HEK293 (cell line): ENCODE measurements at regions not wholly inside any gene's neighbourhood (a gene's known extent, or its start where the extent isn't known, plus 50 kb on each side); places are given as distances from the start of the nearest gene placed in this dataset.

Source experiments
- CTCF ChIA-PET: fragments of 350-600 bp; formaldehyde crosslinking; extraction: SDS; loops from one replicate; lab custom pipeline; 2021; ENCODE audit warnings: antibody characterized with exemption; lab: Yijun Ruan, JAX
- POLR2A ChIA-PET: fragments of 300-600 bp; formaldehyde crosslinking; extraction: SDS; loops from one replicate; lab custom pipeline; 2020; ENCODE audit warnings: antibody characterized with exemption, inconsistent platforms; lab: Yijun Ruan, JAX
- H3K27ac ChIP-seq: fragments of 200-500 bp; sonication (Bioruptor generic); 2 replicates; pipeline ENCODE4 v1.5.1; 2014; ENCODE audit warnings: low read depth, low read length, control low read depth, inconsistent platforms; ENCODE audit errors: extremely low read depth
- H3K36me3 ChIP-seq, 2 experiments: fragments of 200-500 bp in 1 of 2; sonication (Bioruptor generic) in 1 of 2; 1 replicate in 1 of 2; 2 replicates in 1 of 2; pipeline ENCODE4 v1.5.1; 2014 to 2017; ENCODE audit warnings: inconsistent platforms in 2 of 2, low read length in 2 of 2; ENCODE audit not compliant: control insufficient read depth in 2 of 2, insufficient read depth in 1 of 2
- H3K4me1 ChIP-seq: fragments of 200-500 bp; sonication (Bioruptor generic); 2 replicates; pipeline ENCODE4 v1.5.1; 2014; ENCODE audit warnings: mild to moderate bottlenecking, low read length, inconsistent platforms; ENCODE audit not compliant: control insufficient read depth, insufficient read depth
- H3K4me3 ChIP-seq: 2 replicates; pipeline ENCODE4 v1.5.1; 2011; ENCODE audit warnings: low read depth, mild to moderate bottlenecking, control low read depth, low read length, moderate library complexity
- H3K9me3 ChIP-seq: fragments of 200-500 bp; sonication (Bioruptor generic); 2 replicates; pipeline ENCODE4 v1.5.1; 2014; ENCODE audit warnings: low read depth, low read length, inconsistent platforms; ENCODE audit not compliant: control insufficient read depth, insufficient read depth
- GFI1B ChIP-seq: fragments of 450-650 bp; formaldehyde crosslinking; IDR thresholded peaks from 2 replicates; pipeline ENCODE4 v1.5.1; 2016; ENCODE audit warnings: missing biosample characterization, missing genetic modification characterization
- GLI2 ChIP-seq: fragments of 450-650 bp; formaldehyde crosslinking; IDR thresholded peaks from 2 replicates; pipeline ENCODE4; 2017; ENCODE audit warnings: missing biosample characterization, missing genetic modification characterization, low read depth, borderline replicate concordance
- KLF10 ChIP-seq: fragments of 450-650 bp; IDR thresholded peaks from 2 replicates; pipeline ENCODE4 v1.5.1; 2018; ENCODE audit warnings: missing biosample characterization, mild to moderate bottlenecking, missing genetic modification characterization
- SP3 ChIP-seq: fragments of 450-650 bp; formaldehyde crosslinking; IDR thresholded peaks from 2 replicates; pipeline ENCODE4 v1.5.1; 2016; ENCODE audit warnings: missing biosample characterization, missing genetic modification characterization
- SP7 ChIP-seq: fragments of 450-650 bp; formaldehyde crosslinking; IDR thresholded peaks from 2 replicates; pipeline ENCODE4 v1.5.1; 2016; ENCODE audit warnings: missing biosample characterization, missing genetic modification characterization
- ZNF146 ChIP-seq: fragments of 450-650 bp; formaldehyde crosslinking; IDR thresholded peaks from 2 replicates; pipeline ENCODE4 v1.5.1; 2016; ENCODE audit warnings: missing biosample characterization, missing genetic modification characterization
- ZNF221 ChIP-seq: fragments of 450-650 bp; formaldehyde crosslinking; IDR thresholded peaks from 2 replicates; pipeline ENCODE4 v1.5.1; 2017; ENCODE audit warnings: missing biosample characterization, missing genetic modification characterization, borderline replicate concordance
- ZNF239 ChIP-seq: fragments of 450-650 bp; formaldehyde crosslinking; IDR thresholded peaks from 2 replicates; pipeline ENCODE4 v1.5.1; 2016; ENCODE audit warnings: missing biosample characterization, missing genetic modification characterization
- ZNF302 ChIP-seq: fragments of 450-650 bp; formaldehyde crosslinking; IDR thresholded peaks from 2 replicates; pipeline ENCODE4 v1.5.1; 2016; ENCODE audit warnings: missing biosample characterization, missing genetic modification characterization, low read depth
- ZNF311 ChIP-seq: fragments of 450-650 bp; formaldehyde crosslinking; IDR thresholded peaks from 2 replicates; pipeline ENCODE4 v1.5.1; 2017; ENCODE audit warnings: missing biosample characterization, missing genetic modification characterization, borderline replicate concordance
- ZNF335 ChIP-seq: fragments of 450-650 bp; formaldehyde crosslinking; conservative IDR thresholded peaks from 2 replicates; pipeline ENCODE4 v1.5.1; 2016; ENCODE audit warnings: missing biosample characterization, missing genetic modification characterization
- ZNF514 ChIP-seq: fragments of 450-650 bp; formaldehyde crosslinking; IDR thresholded peaks from 2 replicates; pipeline ENCODE4 v1.5.1; 2016; ENCODE audit warnings: missing biosample characterization, missing genetic modification characterization
- ZNF530 ChIP-seq: fragments of 450-650 bp; formaldehyde crosslinking; IDR thresholded peaks from 2 replicates; pipeline ENCODE4 v1.5.1; 2016; ENCODE audit warnings: low read depth, missing biosample characterization, missing genetic modification characterization
- ZNF544 ChIP-seq: fragments of 450-650 bp; formaldehyde crosslinking; IDR thresholded peaks from 2 replicates; pipeline ENCODE4 v1.5.0; 2017; ENCODE audit warnings: missing biosample characterization, missing genetic modification characterization
- ZNF561 ChIP-seq: fragments of 450-650 bp; IDR thresholded peaks from 2 replicates; pipeline ENCODE4 v1.5.1; 2018; ENCODE audit warnings: missing biosample characterization, missing genetic modification characterization, borderline replicate concordance
- ZNF585B ChIP-seq: fragments of 450-650 bp; formaldehyde crosslinking; IDR thresholded peaks from 2 replicates; pipeline ENCODE4 v1.5.1; 2016; ENCODE audit warnings: missing biosample characterization, missing genetic modification characterization
- ZNF610 ChIP-seq: fragments of 450-650 bp; formaldehyde crosslinking; IDR thresholded peaks from 2 replicates; pipeline ENCODE4 v1.5.1; 2016; ENCODE audit warnings: missing biosample characterization, missing genetic modification characterization, borderline replicate concordance
- ZNF639 ChIP-seq: fragments of 450-650 bp; formaldehyde crosslinking; IDR thresholded peaks from 2 replicates; pipeline ENCODE4 v1.5.1; 2016; ENCODE audit warnings: missing biosample characterization, missing genetic modification characterization
- ZNF664 ChIP-seq: fragments of 450-650 bp; formaldehyde crosslinking; IDR thresholded peaks from 2 replicates; pipeline ENCODE4 v1.5.1; 2016; ENCODE audit warnings: missing biosample characterization, missing genetic modification characterization
- ZNF747 ChIP-seq: fragments of 450-650 bp; formaldehyde crosslinking; IDR thresholded peaks from 2 replicates; pipeline ENCODE4 v1.5.1; 2016; ENCODE audit warnings: missing biosample characterization, missing genetic modification characterization
- ZNF837 ChIP-seq: fragments of 450-650 bp; formaldehyde crosslinking; IDR thresholded peaks from 2 replicates; pipeline ENCODE4 v1.5.1; 2016; ENCODE audit warnings: missing biosample characterization, missing genetic modification characterization
- TF ChIP-seq, protein P1 (sequence below): fragments of 450-650 bp; formaldehyde crosslinking; IDR thresholded peaks from 2 replicates; pipeline ENCODE4 v1.5.1; 2016; ENCODE audit warnings: missing biosample characterization, missing genetic modification characterization

DNA sequence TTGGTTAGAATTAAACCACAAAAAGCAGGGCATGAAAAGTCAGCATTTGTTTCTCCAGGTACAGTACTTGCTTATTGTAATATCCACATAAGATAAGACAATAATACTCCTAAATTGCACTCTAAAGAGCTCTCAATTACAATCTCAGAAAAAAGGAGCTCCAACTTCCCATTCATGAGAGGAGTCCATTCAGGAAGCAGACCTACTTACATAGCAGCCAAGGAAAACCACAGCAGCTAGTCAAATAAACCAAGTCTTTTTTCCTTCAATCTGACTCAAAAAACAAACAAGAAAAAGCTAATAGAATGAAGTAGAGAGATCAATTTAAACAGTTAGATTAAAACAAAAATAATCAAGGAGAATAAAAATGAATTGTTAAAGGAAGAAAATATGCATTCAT is 885.2 kb upstream of the SLITRK6 start (continued):
- TF ChIP-seq ZNF302 (tag by site-specific recombination), result no peak
- TF ChIP-seq, all 188 proteins: peak for 0

GRCh38 chr13:86689911-86690310 is 890.7 kb upstream of the SLITRK6 start:
- no peak overlapping the region for H3K4me3 ChIP-seq
- H3K4me1 ChIP-seq, result no peaks in the 10 kb centered on the region
- CTCF ChIA-PET, result no interaction called here

GRCh38 chr13:86692291-86692690 is 893.1 kb upstream of the SLITRK6 start:
- Histone ChIP-seq H3K4me1 (no peaks in the 10 kb centered on the region), H3K36me3 (no peaks in the 10 kb centered on the region), H3K4me3 (no peak overlapping the region), H3K9me3 (no peaks in the 10 kb centered on the region), H3K27ac (no peak overlapping the region)
- ChIA-PET POLR2A (no interaction called here), CTCF (no interaction called here)
- TF ChIP-seq ZNF664 (no peak), ZNF639 (no peak), KLF10 (tag by site-specific recombination) (no peak), ZNF561 (tag by site-specific recombination) (no peak), ZNF239 (tag by site-specific recombination) (no peak), ZNF311 (tag by site-specific recombination) (no peak), ZNF514 (no peak), ZNF146 (tag by site-specific recombination) (no peak), ZNF335 (no peak), ZNF585B (tag by site-specific recombination) (no peak), ZNF837 (tag by site-specific recombination) (no peak)
- TF ChIP-seq, protein P1, sequence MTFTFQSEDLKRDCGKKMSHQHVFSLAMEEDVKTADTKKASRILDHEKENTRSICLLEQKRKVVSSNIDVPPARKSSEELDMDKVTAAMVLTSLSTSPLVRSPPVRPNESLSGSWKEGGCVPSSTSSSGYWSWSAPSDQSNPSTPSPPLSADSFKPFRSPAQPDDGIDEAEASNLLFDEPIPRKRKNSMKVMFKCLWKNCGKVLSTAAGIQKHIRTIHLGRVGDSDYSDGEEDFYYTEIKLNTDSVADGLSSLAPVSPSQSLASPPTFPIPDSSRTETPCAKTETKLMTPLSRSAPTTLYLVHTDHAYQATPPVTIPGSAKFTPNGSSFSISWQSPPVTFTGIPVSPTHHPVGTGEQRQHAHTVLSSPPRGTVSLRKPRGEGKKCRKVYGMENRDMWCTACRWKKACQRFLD (tag by site-specific recombination), result no peak

More at GRCh38 chr13:86689911-86690310, 890.7 kb upstream of the SLITRK6 start:
- TF ChIP-seq ZNF221 (tag by site-specific recombination), result no peak
- TF ChIP-seq SP3 (tag by site-specific recombination), result no peak
- no peak for TF ChIP-seq ZNF639
- no peak for TF ChIP-seq GLI2
- TF ChIP-seq ZNF530, result no peak
- no peak for TF ChIP-seq ZNF544 (tag by site-specific recombination)
- no peak for TF ChIP-seq GFI1B (tag by site-specific recombination)
- TF ChIP-seq SP7 (tag by site-specific recombination), result no peak
- no peak for TF ChIP-seq ZNF747 (tag by site-specific recombination)
- TF ChIP-seq ZNF610 (tag by site-specific recombination), result no peak
- no peak for TF ChIP-seq ZNF311 (tag by site-specific recombination)
- Histone ChIP-seq H3K27ac (no peak overlapping the region), H3K36me3 (no peaks in the 10 kb centered on the region), H3K9me3 (no peaks in the 10 kb centered on the region)
- POLR2A ChIA-PET, result no interaction called here
